Tibial artery (tissue), 4 donors: ENCODE measurements at regions not wholly inside any gene's neighbourhood (a gene's known extent, or its start where the extent isn't known, plus 50 kb on each side); places are given as distances from the start of the nearest gene placed in this dataset.

Source experiments
- DNase-seq, 2 donors: peaks; one replicate each; pipeline ENCODE4 v3.0.0-alpha.2; 2019
- H3K27ac ChIP-seq, 2 donors: fragments of 200-600 bp; sonication (generic) in 1 of 2; 1 replicate in 1 of 2; 2 replicates in 1 of 2; pipeline ENCODE4 v1.5.1; 2018 to 2019; ENCODE audit warnings: mild to moderate bottlenecking in 1 of 2
- H3K27me3 ChIP-seq, 2 donors: fragments of 200-600 bp; sonication (generic) in 1 of 2; one replicate each; pipeline versions ENCODE4 v1.5.1 to v1.6.0; 2016 to 2019
- H3K36me3 ChIP-seq, 3 donors: fragments of 200-600 bp; sonication (generic) in 2 of 3; one replicate each; pipeline ENCODE4 v1.5.1; 2016 to 2019; ENCODE audit warnings: mild to moderate bottlenecking in 2 of 3
- H3K4me1 ChIP-seq, 4 donors: fragments of 200-600 bp; sonication (generic) in 2 of 4; 1 replicate in 3 of 4; 2 replicates in 1 of 4; pipeline ENCODE4 v1.5.1; 2016 to 2019
- H3K4me3 ChIP-seq, 2 donors: fragments of 200-600 bp; sonication (generic) in 1 of 2; 1 replicate in 1 of 2; 2 replicates in 1 of 2; pipeline ENCODE4 v1.5.1; 2018 to 2019; ENCODE audit warnings: mild to moderate bottlenecking in 2 of 2
- H3K9me3 ChIP-seq, 3 donors: fragments of 200-600 bp; sonication (generic) in 1 of 3; one replicate each; pipeline ENCODE4 v1.5.1; 2016 to 2019
- CTCF ChIP-seq, 2 experiments: fragments of 200-600 bp in 1 of 2; fragments of 450-650 bp in 1 of 2; IDR thresholded peaks; one replicate each; pipeline ENCODE4 v1.5.1; 2017 to 2019; ENCODE audit warnings: antibody characterized with exemption in 2 of 2, mild to moderate bottlenecking in 1 of 2, moderate library complexity in 1 of 2
- intact Hi-C: fragments of 100-400 bp; cut with DNase I; formaldehyde crosslinking; loops from one replicate; pipeline ENCODE4 v1.15.0; 2023; ENCODE audit warnings: low total_unique reads

DNA sequence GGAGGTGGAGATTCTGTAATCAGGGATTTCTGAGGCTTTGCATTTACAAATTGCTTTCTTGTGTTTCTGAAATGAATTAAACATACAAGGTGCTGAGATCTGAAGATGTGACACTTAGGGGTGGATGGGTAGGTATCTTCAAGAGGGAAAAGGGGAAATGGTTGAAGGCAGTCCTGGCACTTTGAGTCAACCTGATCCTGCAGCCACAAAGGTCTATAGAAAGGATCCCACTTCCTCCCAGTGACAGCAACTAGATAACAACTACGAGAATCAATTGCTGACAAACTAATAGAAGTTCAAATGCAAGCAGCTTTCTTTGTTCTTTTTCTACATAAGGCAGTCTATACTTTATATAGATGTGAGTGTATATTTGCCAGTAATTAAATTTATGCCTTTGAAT, 553.3 kb downstream of the MDFIC start:
- Histone ChIP-seq H3K27ac (no peak overlapping the region), H3K4me3 (no peak overlapping the region), H3K27me3 (peaks cover 0 to 8% of the 10 kb centered on the region in 2 donors), H3K9me3 (no peaks in the 10 kb centered on the region), H3K36me3 (no peaks in the 10 kb centered on the region), H3K4me1 (peaks cover 0 to 18% (median 7%) of the 10 kb centered on the region in 4 donors)
- intact Hi-C loops: no loop called here
- no peak for DNase-seq
- TF ChIP-seq CTCF (IDR thresholded peaks at IDR 0.05): no peak

- peaks cover 0 to 18% (median 7%) of the 10 kb centered on the region in 4 donors for H3K4me1 ChIP-seq
- H3K36me3 ChIP-seq: no peaks in the 10 kb centered on the region
- TF ChIP-seq CTCF (IDR thresholded peaks at IDR 0.05): no peak
- H3K27ac ChIP-seq: no peak overlapping the region
- DNase-seq: no peak
- intact Hi-C loops: loop anchor here (5.0 kb wide), 1 partner anchor 942 kb away; no protein-coding TSS in a partner anchor
- H3K27me3 ChIP-seq: peaks cover 0 to 6% of the 10 kb centered on the region in 2 donors
- no peaks in the 10 kb centered on the region for H3K9me3 ChIP-seq
- H3K4me3 ChIP-seq: no peak overlapping the region
These were observed 552.2 kb downstream of the MDFIC start for GRCh38 chr7:115474137-115474536.

DNA sequence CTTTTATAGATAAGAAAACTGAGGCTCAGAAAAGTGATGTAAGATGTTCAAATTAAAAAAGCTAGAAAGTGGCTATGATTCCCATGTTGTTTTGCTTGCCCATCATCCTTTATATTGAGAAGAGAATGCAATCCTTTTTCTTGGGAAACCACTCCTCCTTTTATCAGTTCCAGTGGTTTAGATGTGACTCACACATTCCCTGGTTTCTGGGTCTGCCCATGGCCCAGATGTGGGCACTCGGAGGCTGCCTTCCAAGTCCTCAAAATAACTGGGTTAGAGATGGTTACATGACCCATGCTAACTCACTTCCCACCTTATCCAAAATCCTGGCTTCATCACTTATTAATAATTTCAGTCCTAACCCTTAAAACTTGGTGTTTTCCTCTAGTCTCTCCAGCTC, 550.0 kb downstream of the MDFIC start:
- no peak for TF ChIP-seq CTCF (IDR thresholded peaks at IDR 0.05)
- no peak for DNase-seq
- Histone ChIP-seq H3K27ac (no peak overlapping the region), H3K4me3 (no peak overlapping the region), H3K4me1 (peaks cover 0 to 8% (median 2%) of the 10 kb centered on the region in 4 donors), H3K9me3 (no peaks in the 10 kb centered on the region), H3K27me3 (peaks cover 0 to 3% of the 10 kb centered on the region in 2 donors), H3K36me3 (no peaks in the 10 kb centered on the region)
- intact Hi-C loops: loop anchor here (5.0 kb wide), 1 partner anchor 940 kb away; no protein-coding TSS in a partner anchor

DNA sequence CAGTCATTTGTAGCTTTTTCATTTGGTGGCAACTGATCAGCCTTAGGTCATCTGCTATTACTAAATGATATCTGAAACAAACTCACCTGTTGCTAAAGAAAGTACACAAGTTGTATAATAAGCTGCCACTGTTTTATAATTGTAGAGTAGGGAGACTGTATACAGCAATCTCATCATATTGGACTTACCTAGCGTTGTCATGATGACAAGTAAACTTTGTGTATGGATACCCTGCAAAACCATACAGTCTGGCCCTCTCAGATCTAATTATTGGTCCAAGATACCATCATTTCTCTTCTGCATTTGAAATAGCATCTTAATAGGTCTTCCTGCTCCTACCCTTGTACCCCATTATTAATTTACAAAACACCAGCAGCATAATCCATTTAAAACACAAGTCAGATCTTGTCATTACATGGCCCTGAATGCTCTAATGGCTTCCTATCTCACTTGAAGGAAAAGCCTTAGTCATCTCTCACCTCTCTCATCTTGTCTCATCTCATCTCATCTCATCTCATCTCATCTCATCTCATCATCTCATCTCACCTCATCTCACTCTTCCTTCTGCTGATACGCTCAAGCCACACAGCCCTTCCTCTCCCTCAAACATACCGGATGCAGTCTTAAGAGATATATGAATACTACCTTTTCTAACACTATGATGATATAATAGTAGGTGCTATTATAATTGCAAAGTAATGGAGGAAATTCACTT, 540.6 kb downstream of the MDFIC start:
- no peak overlapping the region for H3K4me3 ChIP-seq
- intact Hi-C loops: no loop called here
- no peaks in the 10 kb centered on the region for H3K4me1 ChIP-seq
- no peak for DNase-seq
- TF ChIP-seq CTCF (IDR thresholded peaks at IDR 0.05): no peak
- no peaks in the 10 kb centered on the region for H3K27me3 ChIP-seq
- no peaks in the 10 kb centered on the region for H3K36me3 ChIP-seq
- H3K27ac ChIP-seq: no peak overlapping the region
- H3K9me3 ChIP-seq: no peaks in the 10 kb centered on the region

DNA sequence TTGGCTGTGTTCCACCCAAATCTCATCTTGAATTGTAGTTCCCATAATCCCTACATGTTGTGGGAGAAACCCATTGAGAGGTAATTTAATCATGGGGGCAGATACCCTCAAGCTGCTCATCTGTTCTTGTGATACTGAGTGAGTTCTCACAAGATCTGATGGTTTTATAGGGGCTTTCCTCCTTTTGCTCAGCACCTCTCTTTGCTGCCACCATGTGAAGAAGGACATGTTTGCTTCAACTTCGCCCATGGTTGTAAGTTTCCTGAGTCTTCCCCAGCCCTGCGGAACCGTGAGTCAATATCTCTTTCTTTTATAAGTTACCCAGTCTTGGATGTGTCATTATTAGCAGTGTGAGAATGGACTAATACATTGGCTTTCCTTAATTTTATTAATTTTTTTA, 527.8 kb downstream of the MDFIC start:
- Histone ChIP-seq H3K27me3 (no peaks in the 10 kb centered on the region), H3K4me3 (no peak overlapping the region), H3K27ac (no peak overlapping the region), H3K9me3 (no peaks in the 10 kb centered on the region), H3K36me3 (no peaks in the 10 kb centered on the region), H3K4me1 (no peaks in the 10 kb centered on the region)
- no peak for TF ChIP-seq CTCF (IDR thresholded peaks at IDR 0.05)
- intact Hi-C loops: no loop called here
- DNase-seq: no peak
